Duodenal mucosa (tissue), 2 donors: ENCODE measurements at regions not wholly inside any gene's neighbourhood (a gene's known extent, or its start where the extent isn't known, plus 50 kb on each side); places are given as distances from the start of the nearest gene placed in this dataset.

Experiments used
- H3K27ac ChIP-seq: one replicate; pipeline ENCODE4 v1.7.0; 2013; ENCODE audit warnings: low read depth, low read length
- H3K27me3 ChIP-seq, 2 donors: one replicate each; pipeline ENCODE4 v1.7.0; 2013; ENCODE audit warnings: low read length in 2 of 2, control low read depth in 1 of 2; ENCODE audit not compliant: insufficient read depth in 2 of 2, control insufficient read depth in 1 of 2
- H3K36me3 ChIP-seq, 2 donors: one replicate each; pipeline ENCODE4 v1.7.0; 2013; ENCODE audit warnings: low read length in 2 of 2, control low read depth in 1 of 2; ENCODE audit not compliant: insufficient read depth in 2 of 2, control insufficient read depth in 1 of 2
- H3K4me1 ChIP-seq, 2 donors: one replicate each; pipeline ENCODE4 v1.7.0; 2013; ENCODE audit warnings: low read length in 2 of 2, control low read depth in 1 of 2; ENCODE audit not compliant: insufficient read depth in 2 of 2, control insufficient read depth in 1 of 2
- H3K4me3 ChIP-seq, 2 donors: one replicate each; pipeline ENCODE4 v1.7.0; 2013; ENCODE audit warnings: low read length in 2 of 2, low read depth in 1 of 2
- H3K9ac ChIP-seq, 2 donors: one replicate each; pipeline ENCODE4 v1.7.0; 2013; ENCODE audit warnings: low read length in 2 of 2, low read depth in 1 of 2
- H3K9me3 ChIP-seq, 2 donors: one replicate each; pipeline ENCODE4 v1.7.0; 2013; ENCODE audit warnings: low read length in 2 of 2, control low read depth in 1 of 2; ENCODE audit not compliant: control insufficient read depth in 1 of 2

- H3K9me3 ChIP-seq = peaks cover 12 to 14% of the 10 kb centered on the region in 2 donors
Observed at GRCh38 chr4:104099141-104099540, 379.4 kb upstream of the TACR3 start.

GRCh38 chr4:104093247-104093646 lies 373.5 kb upstream of the TACR3 start:
- H3K27ac ChIP-seq = no peak overlapping the region
- no peak overlapping the region for H3K4me3 ChIP-seq
- peaks cover 1 to 8% of the 10 kb centered on the region in 2 donors for H3K9me3 ChIP-seq
- no peak overlapping the region for H3K9ac ChIP-seq
- H3K4me1 ChIP-seq = no peaks in the 10 kb centered on the region
- H3K27me3 ChIP-seq = no peaks in the 10 kb centered on the region
- no peaks in the 10 kb centered on the region for H3K36me3 ChIP-seq

More at GRCh38 chr4:104099141-104099540, 379.4 kb upstream of the TACR3 start:
- Histone ChIP-seq H3K9ac (no peak overlapping the region), H3K27ac (no peak overlapping the region), H3K36me3 (no peaks in the 10 kb centered on the region), H3K4me1 (no peaks in the 10 kb centered on the region), H3K4me3 (no peak overlapping the region), H3K27me3 (no peaks in the 10 kb centered on the region)

- Histone ChIP-seq H3K4me1 (no peaks in the 10 kb centered on the region), H3K36me3 (no peaks in the 10 kb centered on the region)
Observed at GRCh38 chr4:104073229-104073628, 353.4 kb upstream of the TACR3 start.

DNA sequence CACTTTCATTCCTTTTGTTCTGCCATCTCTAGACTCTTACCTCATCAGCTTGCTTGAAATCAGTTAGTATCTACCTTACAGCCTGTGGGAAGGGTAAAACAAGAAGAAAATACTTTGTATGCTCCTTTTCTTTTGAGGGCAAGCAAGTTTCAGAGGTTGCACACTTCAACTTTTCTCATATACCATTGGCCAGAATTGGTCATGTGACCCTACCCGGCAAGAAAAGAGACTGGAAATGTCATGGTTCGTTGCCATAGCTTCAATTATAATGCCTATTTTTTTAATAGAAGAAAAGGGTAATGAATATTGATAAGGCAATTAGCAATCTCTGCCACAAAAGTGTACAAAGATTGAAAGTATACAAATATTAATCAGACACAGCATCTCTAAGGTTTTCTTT lies 346.7 kb upstream of the TACR3 start:
- no peaks in the 10 kb centered on the region for H3K9me3 ChIP-seq
- no peak overlapping the region for H3K27ac ChIP-seq
- no peaks in the 10 kb centered on the region for H3K27me3 ChIP-seq
- H3K4me3 ChIP-seq = no peak overlapping the region
- no peak overlapping the region for H3K9ac ChIP-seq
- H3K36me3 ChIP-seq = no peaks in the 10 kb centered on the region
- H3K4me1 ChIP-seq = no peaks in the 10 kb centered on the region

More at GRCh38 chr4:104073229-104073628, 353.4 kb upstream of the TACR3 start:
- Histone ChIP-seq H3K27me3 (no peaks in the 10 kb centered on the region), H3K27ac (no peak overlapping the region), H3K9ac (no peak overlapping the region), H3K4me3 (no peak overlapping the region), H3K9me3 (no peaks in the 10 kb centered on the region)

GRCh38 chr4:104064646-104065577 lies 345.1 kb upstream of the TACR3 start:
- Histone ChIP-seq H3K9me3 (no peaks in the 10 kb centered on the region), H3K27ac (no peak overlapping the region), H3K9ac (no peak overlapping the region), H3K27me3 (no peaks in the 10 kb centered on the region), H3K4me1 (no peaks in the 10 kb centered on the region), H3K4me3 (no peak overlapping the region), H3K36me3 (no peaks in the 10 kb centered on the region)

DNA sequence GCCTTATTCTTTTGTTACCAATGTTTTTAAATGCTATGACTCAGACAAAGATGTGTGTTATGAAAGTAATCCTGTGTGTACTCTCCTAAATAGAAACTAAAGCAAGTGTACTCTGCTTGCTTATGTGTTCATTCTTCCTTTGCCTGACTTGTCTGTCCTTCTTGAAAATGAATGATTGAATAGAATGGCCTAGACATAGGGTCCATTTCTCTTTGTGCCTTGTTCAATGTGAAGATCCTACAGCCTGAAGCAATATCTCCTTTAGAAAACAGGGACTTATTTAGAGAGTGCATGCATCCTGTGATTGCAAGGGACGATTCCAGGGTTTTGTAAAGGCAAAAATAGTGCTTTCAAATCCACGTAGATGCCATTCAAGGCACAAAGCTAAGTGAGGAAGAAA lies 343.6 kb upstream of the TACR3 start:
- Histone ChIP-seq H3K27ac (no peak overlapping the region), H3K9me3 (no peaks in the 10 kb centered on the region), H3K4me3 (no peak overlapping the region), H3K27me3 (no peaks in the 10 kb centered on the region), H3K36me3 (no peaks in the 10 kb centered on the region), H3K9ac (no peak overlapping the region), H3K4me1 (no peaks in the 10 kb centered on the region)

DNA sequence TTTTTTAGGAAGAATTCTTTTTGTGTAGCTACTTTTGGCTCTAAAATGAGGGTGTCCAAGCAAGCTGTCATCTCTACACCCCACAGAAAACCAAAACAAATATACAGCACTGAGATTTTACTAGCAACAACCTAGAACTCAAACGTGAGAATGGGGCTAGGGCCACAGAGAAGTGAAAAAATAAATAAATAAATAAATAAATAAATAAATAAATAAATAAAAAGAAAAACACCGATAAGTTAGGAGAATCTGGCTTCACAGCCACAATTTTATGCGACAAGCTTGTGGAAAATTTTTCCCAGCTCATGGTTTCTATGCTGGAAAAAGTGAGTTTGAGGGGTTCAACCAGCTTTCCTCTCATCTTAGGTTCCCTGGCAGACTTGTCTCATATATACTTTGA lies 324.6 kb upstream of the TACR3 start:
- no peak overlapping the region for H3K4me3 ChIP-seq
- no peak overlapping the region for H3K27ac ChIP-seq
- no peaks in the 10 kb centered on the region for H3K36me3 ChIP-seq
- no peak overlapping the region for H3K9ac ChIP-seq
- no peaks in the 10 kb centered on the region for H3K9me3 ChIP-seq
- H3K4me1 ChIP-seq = no peaks in the 10 kb centered on the region
- no peaks in the 10 kb centered on the region for H3K27me3 ChIP-seq

- Histone ChIP-seq H3K27me3 (no peaks in the 10 kb centered on the region), H3K36me3 (no peaks in the 10 kb centered on the region), H3K9ac (no peak overlapping the region), H3K27ac (no peak overlapping the region), H3K9me3 (no peaks in the 10 kb centered on the region), H3K4me1 (no peaks in the 10 kb centered on the region), H3K4me3 (no peak overlapping the region)
Observed at GRCh38 chr4:104032896-104033295, 313.1 kb upstream of the TACR3 start.

DNA sequence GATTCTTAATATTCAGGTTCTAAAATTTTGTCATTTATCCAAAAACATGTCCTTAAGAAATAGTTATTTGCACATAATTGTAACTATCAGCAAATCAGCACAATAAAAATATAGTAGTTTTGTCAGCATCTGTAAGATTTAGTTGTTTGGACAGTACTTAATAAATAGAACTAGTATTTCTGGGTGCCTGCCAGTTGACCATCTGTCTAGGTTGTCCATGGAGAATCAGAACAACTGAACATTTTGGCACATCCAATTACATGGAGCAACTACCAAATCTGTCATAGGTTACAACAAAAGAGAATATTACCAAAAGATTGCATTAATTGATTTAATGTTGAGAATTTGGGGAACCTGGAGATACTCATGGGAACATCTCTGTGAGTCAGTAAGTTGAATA lies 305.5 kb upstream of the TACR3 start:
- H3K9me3 ChIP-seq = no peaks in the 10 kb centered on the region
- H3K4me1 ChIP-seq = no peaks in the 10 kb centered on the region
- H3K9ac ChIP-seq = no peak overlapping the region
- H3K27me3 ChIP-seq = no peaks in the 10 kb centered on the region
- no peaks in the 10 kb centered on the region for H3K36me3 ChIP-seq
- H3K27ac ChIP-seq = no peak overlapping the region
- no peak overlapping the region for H3K4me3 ChIP-seq

- Histone ChIP-seq H3K9ac (no peak overlapping the region), H3K27ac (no peak overlapping the region), H3K9me3 (no peaks in the 10 kb centered on the region), H3K4me1 (no peaks in the 10 kb centered on the region), H3K4me3 (no peak overlapping the region), H3K36me3 (no peaks in the 10 kb centered on the region), H3K27me3 (no peaks in the 10 kb centered on the region)
Observed at GRCh38 chr4:104022831-104023230, 303.0 kb upstream of the TACR3 start.
